ENCODE measurements at regions not wholly inside any gene's neighbourhood (a gene's known extent, or its start where the extent isn't known, plus 50 kb on each side); places are given as distances from the start of the nearest gene placed in this dataset.
"Not testable (repeated sequence)": the region's sequence is repeated elsewhere in the genome, so short reads cannot be mapped to it uniquely, and the experiment has no call there.

- DNase-seq (ENCODE audit: low read depth in 3 of 3, low spot score in 1 of 3): no peak
Measured at GRCh38 chr6:11410539-11411307, 126.8 kb upstream of the TMEM170B start.

- no peak for DNase-seq (ENCODE audit: low read depth in 3 of 3, low spot score in 1 of 3)
Measured at GRCh38 chr6:11409371-11409770, 128.2 kb upstream of the TMEM170B start.

GRCh38 chr6:11407414-11407813 lies 130.1 kb upstream of the TMEM170B start:
- no peak for DNase-seq (ENCODE audit: low read depth in 3 of 3, low spot score in 1 of 3)

GRCh38 chr6:11404838-11405237 lies 132.7 kb upstream of the TMEM170B start:
- no peak for DNase-seq (ENCODE audit: low read depth in 3 of 3, low spot score in 1 of 3)

DNA sequence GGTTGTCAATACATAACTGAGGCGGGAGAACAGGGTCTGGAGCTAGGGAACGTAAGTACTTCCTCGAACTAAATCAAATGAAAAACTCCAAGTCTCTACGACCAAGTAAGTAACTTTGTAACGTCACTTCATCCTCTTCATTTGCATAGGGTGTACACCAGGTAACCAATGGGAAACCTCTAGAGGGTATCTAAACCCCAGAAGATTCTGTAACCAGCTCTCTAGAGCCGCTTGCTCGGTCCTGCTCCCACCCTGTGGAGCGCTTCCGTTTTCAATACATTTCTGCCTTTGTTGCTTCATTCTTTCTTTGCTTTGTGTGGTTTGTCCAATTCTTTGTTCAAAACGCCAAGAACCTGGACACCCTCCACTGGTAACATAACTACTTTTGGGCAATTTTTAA lies 133.5 kb upstream of the TMEM170B start:
- no peak for DNase-seq (ENCODE audit: low read depth in 3 of 3, low spot score in 1 of 3)

- DNase-seq (ENCODE audit: low read depth in 3 of 3, low spot score in 1 of 3): no peak
Measured at GRCh38 chr6:11403035-11403601, 134.4 kb upstream of the TMEM170B start.

- DNase-seq (ENCODE audit: low read depth in 3 of 3, low spot score in 1 of 3): not testable (repeated sequence)
Measured at GRCh38 chr6:11402581-11402980, 135.0 kb upstream of the TMEM170B start.

DNA sequence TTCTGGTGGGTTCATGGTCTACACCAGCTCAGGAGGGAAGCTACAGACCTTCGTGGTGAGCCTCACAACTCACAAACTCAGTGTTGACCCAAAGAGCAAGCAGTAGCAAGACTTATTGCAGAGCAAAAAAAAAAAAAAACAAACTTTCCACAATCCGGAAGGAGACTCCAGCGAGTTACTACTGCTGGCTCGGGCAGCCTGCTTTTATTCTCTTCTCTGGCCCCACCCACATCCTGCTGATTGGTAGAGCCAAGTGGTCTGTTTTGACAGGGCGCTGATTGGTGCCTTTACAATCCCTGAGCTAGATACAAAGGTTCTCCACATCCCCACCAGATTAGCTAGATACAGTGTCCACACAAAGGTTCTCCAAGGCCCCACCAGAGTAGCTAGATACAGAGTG lies 135.6 kb upstream of the TMEM170B start:
- not testable (repeated sequence) for DNase-seq (ENCODE audit: low read depth in 3 of 3, low spot score in 1 of 3)

DNA sequence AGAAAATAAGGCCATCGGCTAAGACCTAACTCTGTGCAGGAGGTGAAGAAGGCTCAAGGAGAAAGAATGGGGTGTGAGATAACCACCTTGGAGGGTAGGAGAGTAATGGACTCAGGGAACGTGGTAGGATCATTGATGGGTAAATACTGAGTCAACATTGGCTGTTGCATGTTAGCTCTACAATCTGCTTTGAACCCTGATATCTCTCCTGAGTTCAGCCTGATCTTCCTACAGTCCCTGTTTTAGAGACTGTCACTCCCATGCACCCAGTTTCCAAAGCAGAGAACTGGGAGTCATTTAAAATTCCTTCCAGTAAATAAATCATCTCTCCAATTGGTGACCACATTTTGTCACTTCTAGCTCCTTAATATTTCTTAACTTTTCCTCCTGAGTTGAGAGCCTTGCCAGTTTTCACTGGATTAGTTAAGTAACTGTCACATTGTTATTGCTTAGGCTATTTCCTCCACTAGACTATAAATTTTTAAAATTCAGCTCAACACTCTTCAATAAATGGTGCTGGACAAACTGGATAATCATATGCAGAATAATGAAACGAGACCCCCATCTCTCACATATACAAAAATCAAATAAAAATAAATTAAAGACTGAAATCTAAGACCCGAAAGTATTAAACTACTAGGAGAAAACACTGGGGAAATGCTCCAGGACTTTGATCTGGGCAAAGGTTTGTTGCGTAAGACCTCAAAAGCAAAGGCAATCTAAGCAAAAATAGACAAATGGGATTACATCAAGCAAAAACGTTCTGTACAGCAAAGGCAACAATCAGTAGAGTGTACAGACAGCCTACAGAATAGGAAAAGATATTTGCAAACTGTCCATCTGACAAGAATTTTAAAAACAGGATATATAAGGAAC lies 138.9 kb upstream of the TMEM170B start:
- no peak for DNase-seq (ENCODE audit: low read depth in 3 of 3, low spot score in 1 of 3)

DNA sequence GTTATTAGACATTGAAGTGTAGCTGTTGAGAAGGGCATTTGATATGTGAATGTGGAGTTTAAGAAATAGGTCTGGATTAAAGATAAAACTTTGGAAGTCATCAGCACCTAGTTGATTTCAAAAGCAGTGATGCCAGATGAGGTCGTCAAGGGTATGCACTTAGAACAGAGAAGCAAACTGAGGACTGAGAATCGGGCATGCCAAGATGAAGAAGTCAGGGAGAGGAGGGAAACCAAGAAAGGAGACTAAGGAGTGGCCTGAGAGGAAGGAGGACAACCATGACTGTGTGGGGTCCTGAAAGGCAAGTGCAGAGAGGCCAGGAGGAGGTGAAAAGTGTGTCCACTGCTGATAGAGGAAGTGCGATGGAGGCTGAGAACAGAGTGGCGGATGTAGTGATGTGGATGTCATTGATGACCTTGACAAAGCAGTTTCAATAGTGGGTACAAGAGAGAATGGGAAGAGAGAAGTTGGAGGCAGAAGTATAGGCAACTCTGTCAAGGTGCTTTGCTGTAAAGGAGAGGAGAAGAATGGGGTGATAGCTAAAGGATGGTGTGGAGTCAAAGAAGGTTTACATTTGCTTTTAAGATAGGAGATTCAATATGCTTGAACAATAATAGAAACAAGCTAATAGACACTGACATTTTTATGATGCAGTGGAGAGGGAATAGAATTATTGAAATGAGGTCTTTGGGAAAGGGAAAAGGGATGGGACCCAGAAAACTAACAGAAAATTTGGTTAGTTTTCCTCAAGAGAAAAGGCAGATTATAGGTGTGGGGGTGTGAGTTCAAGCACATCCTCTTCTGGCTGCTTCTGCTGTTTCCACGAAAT lies 139.7 kb upstream of the TMEM170B start:
- no peak for DNase-seq (ENCODE audit: low read depth in 3 of 3, low spot score in 1 of 3)

- no peak for DNase-seq (ENCODE audit: low read depth in 3 of 3, low spot score in 1 of 3)
Measured at GRCh38 chr6:11396860-11397259, 140.7 kb upstream of the TMEM170B start.

GRCh38 chr6:11393713-11394627 lies 143.6 kb upstream of the TMEM170B start:
- DNase-seq (ENCODE audit: low read depth in 3 of 3, low spot score in 1 of 3): no peak

DNA sequence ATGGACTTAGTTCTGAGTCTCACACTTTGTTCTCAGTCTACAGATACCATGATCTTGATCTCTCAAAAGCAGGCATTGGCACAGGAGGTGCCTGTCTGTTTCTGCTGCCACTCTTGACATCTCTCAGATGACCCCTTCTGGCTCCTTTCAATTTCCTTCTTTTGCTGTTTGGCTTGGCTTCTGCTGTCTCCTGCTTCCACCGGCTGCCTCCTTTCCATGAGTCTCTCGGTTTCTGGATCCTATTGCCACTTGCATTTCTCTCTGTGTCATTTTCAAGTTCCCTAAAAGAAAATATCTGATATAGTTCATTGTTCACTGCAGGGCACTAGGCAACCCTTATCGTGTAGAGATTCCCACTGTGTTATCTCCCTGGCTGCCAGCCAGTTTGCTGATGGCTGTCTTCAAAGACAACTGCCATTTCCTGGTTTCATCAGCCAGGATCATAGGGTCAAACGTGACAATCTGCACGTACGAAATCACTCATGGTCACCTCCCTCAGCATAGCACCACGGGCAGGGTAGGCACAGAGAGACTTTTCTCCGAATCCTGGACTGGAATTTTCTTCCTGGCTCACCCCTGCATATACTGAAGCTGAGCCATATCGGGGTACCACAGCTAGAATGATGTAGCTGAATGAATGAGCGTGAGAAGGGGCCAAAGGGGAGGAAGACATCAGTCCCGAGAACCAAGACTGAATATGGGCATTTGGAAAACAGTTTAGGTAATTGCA lies 144.6 kb upstream of the TMEM170B start:
- DNase-seq (ENCODE audit: low read depth in 3 of 3, low spot score in 1 of 3): no peak

DNA sequence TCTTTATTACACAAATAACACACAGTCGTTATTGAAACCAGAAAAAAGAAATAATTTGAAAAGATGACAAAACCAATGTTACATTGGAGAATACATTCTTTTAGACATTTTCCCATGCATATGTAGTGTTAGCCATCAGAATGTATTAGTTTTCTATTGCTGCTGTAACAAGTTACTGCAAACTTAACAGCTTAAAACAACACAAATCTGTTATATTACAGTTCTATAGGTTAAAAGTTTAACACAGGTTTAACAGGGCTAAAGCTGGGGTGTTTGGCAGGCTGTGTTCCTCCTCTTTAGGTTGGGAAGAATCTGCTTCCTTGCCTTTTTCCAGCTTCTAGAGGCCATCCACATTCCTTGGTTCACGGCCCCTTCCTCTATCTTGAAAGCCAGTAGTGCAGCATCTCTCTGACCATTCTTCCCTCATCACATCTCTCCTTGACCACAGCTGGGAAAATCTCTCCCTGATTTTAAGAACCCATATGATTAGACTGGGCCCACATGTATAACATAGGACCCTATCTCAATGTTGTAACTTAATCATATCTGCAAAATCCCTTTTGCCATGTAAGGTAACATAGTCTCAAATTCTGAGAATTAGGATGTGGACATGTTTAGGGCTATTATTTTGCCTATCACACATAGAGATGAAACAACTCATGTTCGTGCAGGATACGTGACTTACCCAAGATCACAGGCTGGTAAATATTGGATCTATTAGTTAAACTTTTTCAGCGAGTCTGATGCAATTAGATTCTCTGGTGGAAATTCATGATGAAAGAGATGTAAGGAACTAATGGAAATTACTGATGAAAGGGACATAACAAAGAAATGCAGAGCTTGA lies 145.4 kb upstream of the TMEM170B start:
- DNase-seq (ENCODE audit: low read depth in 3 of 3, low spot score in 1 of 3): no peak

DNA sequence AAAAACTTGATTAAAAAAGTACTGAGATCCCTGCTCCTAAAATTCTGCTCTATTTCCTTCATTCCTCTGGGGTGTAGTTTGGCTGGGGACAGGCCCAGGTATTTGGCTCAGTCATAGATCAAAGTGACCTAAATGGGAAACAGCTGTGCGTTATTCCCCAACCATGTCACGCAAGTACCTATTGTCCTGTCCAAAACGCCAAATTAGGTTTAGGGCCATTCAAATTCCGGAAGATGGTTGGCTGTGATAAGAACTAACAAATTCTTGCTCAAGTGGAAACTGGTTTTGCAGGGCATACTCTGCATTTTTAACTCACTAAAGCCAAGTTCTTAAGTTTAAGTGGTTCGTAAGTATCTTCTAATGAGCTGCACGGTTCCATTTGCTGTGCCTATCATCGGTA lies 147.6 kb upstream of the TMEM170B start:
- no peak for DNase-seq (ENCODE audit: low read depth in 3 of 3, low spot score in 1 of 3)

GRCh38 chr6:11388983-11389944 lies 148.3 kb upstream of the TMEM170B start:
- DNase-seq (ENCODE audit: low read depth in 3 of 3, low spot score in 1 of 3): no peak

- no peak for DNase-seq (ENCODE audit: low read depth in 3 of 3, low spot score in 1 of 3)
Measured at GRCh38 chr6:11387707-11388430, 149.7 kb upstream of the TMEM170B start.
